HepG2 (cell line): ENCODE measurements at regions not wholly inside any gene's neighbourhood (a gene's known extent, or its start where the extent isn't known, plus 50 kb on each side); places are given as distances from the start of the nearest gene placed in this dataset.

Source experiments
- ATAC-seq: fragments of 200-7000 bp; cut with Tn5 transposase; 3 replicates; pipeline ENCODE4 v1.9.1; 2020; ENCODE audit warnings: mild to moderate bottlenecking, moderate library complexity
- BruUV-seq: library from RNA; stranded (reverse); fragments of 400-500 nt; replicated peaks from 2 replicates; lab custom pipeline; 2021; lab: Mats Ljungman, UMichigan
- CTCF ChIA-PET: fragments of 300-600 bp; formaldehyde crosslinking; extraction: SDS; loops from one replicate; lab custom pipeline; 2021; ENCODE audit warnings: low total read pairs, inconsistent platforms, low intra/inter-chr PET ratio; lab: Yijun Ruan, JAX
- POLR2A ChIA-PET: fragments of 350-600 bp; sonication (Branson Sonifier 250); formaldehyde crosslinking; loops from one replicate; lab custom pipeline; 2020; ENCODE audit warnings: antibody characterized with exemption, inconsistent platforms; lab: Yijun Ruan, JAX
- DNase-seq: peaks from one replicate; pipeline ENCODE4 v3.0.0-alpha.2; 2015; ENCODE audit warnings: low spot score
- FAIRE-seq: peaks from 3 replicates; lab custom pipeline; 2011; peaks lifted over from hg19 to GRCh38; lab: Jason Lieb, UNC
- H2AFZ ChIP-seq: one replicate; pipeline ENCODE4 v1.6.1; 2011; ENCODE audit warnings: low read length, inconsistent platforms
- H3K27ac ChIP-seq: fragments of 300-600 bp; 3 replicates; pipeline ENCODE4 v1.8.0; 2011; ENCODE audit warnings: mixed run types, mild to moderate bottlenecking, mixed read lengths, low read length, inconsistent platforms; ENCODE audit not compliant: insufficient read depth; ENCODE audit errors: extremely low read length
- H3K27me3 ChIP-seq, 2 experiments: fragments of 200-600 bp in 1 of 2; 2 replicates in 1 of 2; 3 replicates in 1 of 2; pipeline versions ENCODE4 v1.6.0 to v1.8.0; 2011; ENCODE audit warnings: low read length in 2 of 2, mild to moderate bottlenecking in 2 of 2, moderate library complexity in 2 of 2, inconsistent platforms in 1 of 2; ENCODE audit not compliant: insufficient read depth in 2 of 2, control insufficient read depth in 1 of 2
- H3K36me3 ChIP-seq, 2 experiments: fragments of 200-600 bp in 1 of 2; replicated peaks in 1 of 2; 2 replicates in 1 of 2; 3 replicates in 1 of 2; pipeline versions ENCODE4 v1.5.1 to v1.8.0; 2011; ENCODE audit warnings: low read length in 2 of 2, inconsistent platforms in 1 of 2; ENCODE audit not compliant: insufficient read depth in 2 of 2, control insufficient read depth in 1 of 2
- H3K4me1 ChIP-seq: 2 replicates; pipeline ENCODE4 v1.5.1; 2012; ENCODE audit warnings: low read length, inconsistent platforms; ENCODE audit not compliant: insufficient read depth
- H3K4me2 ChIP-seq: 2 replicates; pipeline ENCODE4 v1.6.0; 2011; ENCODE audit warnings: low read depth, low read length, inconsistent platforms
- H3K4me3 ChIP-seq, 3 experiments: fragments of 200-600 bp in 1 of 3; sonication (generic), shearing (Covaris generic) in 1 of 3; replicated peaks in 1 of 3; 2 replicates each; pipeline ENCODE4 v1.5.1; 2011 to 2016; ENCODE audit warnings: low read length in 3 of 3, inconsistent platforms in 2 of 3, low read depth in 2 of 3, mild to moderate bottlenecking in 2 of 3, control low read depth in 1 of 3, mixed read lengths in 1 of 3; ENCODE audit not compliant: insufficient read depth in 1 of 3
- H3K79me2 ChIP-seq: one replicate; pipeline ENCODE4 v1.6.1; 2011; ENCODE audit warnings: low read length, inconsistent platforms; ENCODE audit not compliant: insufficient read depth
- H3K9ac ChIP-seq: 2 replicates; pipeline ENCODE4 v1.6.0; 2011; ENCODE audit warnings: mild to moderate bottlenecking, low read depth, low read length, inconsistent platforms; ENCODE audit not compliant: insufficient read depth
- H3K9me3 ChIP-seq: 2 replicates; pipeline ENCODE4 v1.5.1; 2012; ENCODE audit warnings: mild to moderate bottlenecking, low read length
- H4K20me1 ChIP-seq: 2 replicates; pipeline ENCODE4 v1.6.0; 2011; ENCODE audit warnings: inconsistent platforms, mild to moderate bottlenecking, low read length, moderate library complexity; ENCODE audit not compliant: insufficient read depth
- ASH2L ChIP-seq: fragments of 300-600, 200-600 bp; sonication (generic); IDR thresholded peaks from 2 replicates; pipeline ENCODE4 v1.7.0; 2017; ENCODE audit warnings: low read depth, mild to moderate bottlenecking, moderate library complexity, mixed read lengths, low read length; ENCODE audit not compliant: insufficient read length
- CC2D1A ChIP-seq: sonication (generic); formaldehyde crosslinking; IDR thresholded peaks from 2 replicates; pipeline ENCODE4 v1.8.1; 2023; ENCODE audit warnings: mild to moderate bottlenecking, missing genetic modification reagents
- CEBPB ChIP-seq: IDR thresholded peaks from 2 replicates; pipeline ENCODE4 v1.6.1; 2011; ENCODE audit warnings: low read depth, low read length, improper control_type of control experiment, borderline replicate concordance
- CENPT ChIP-seq: sonication (generic); formaldehyde crosslinking; IDR thresholded peaks from 2 replicates; pipeline ENCODE4 v1.8.0; 2022; ENCODE audit warnings: low read depth, mild to moderate bottlenecking, moderate library complexity, missing genetic modification reagents
- CENPX ChIP-seq: sonication (generic); formaldehyde crosslinking; IDR thresholded peaks from 2 replicates; pipeline ENCODE4 v1.9.0; 2021; ENCODE audit warnings: mild to moderate bottlenecking, missing genetic modification reagents, moderate library complexity
- FOXC1 ChIP-seq: sonication (generic); formaldehyde crosslinking; IDR thresholded peaks from 2 replicates; pipeline ENCODE4 v1.8.0; 2022; ENCODE audit warnings: mild to moderate bottlenecking, missing genetic modification reagents, borderline replicate concordance
- MAFK ChIP-seq, 2 experiments: IDR thresholded peaks in 1 of 2; conservative IDR thresholded peaks in 1 of 2; 2 replicates each; pipeline ENCODE4 v1.6.1; 2011; ENCODE audit warnings: improper control_type of control experiment in 2 of 2, low read length in 2 of 2
- MYC ChIP-seq: sonication (generic); formaldehyde crosslinking; IDR thresholded peaks from 2 replicates; pipeline ENCODE4 v1.9.0; 2021; ENCODE audit warnings: missing genetic modification reagents, borderline replicate concordance
- NFYC ChIP-seq: IDR thresholded peaks from 2 replicates; pipeline ENCODE4 v1.6.1; 2016; ENCODE audit warnings: missing genetic modification reagents, missing compliant biosample characterization
- RFX1 ChIP-seq: fragments of 450-650 bp; IDR thresholded peaks from 2 replicates; pipeline ENCODE4 v1.6.1; 2017
- TMF1 ChIP-seq: sonication (generic); formaldehyde crosslinking; IDR thresholded peaks from 2 replicates; pipeline ENCODE4 v1.8.1; 2022; ENCODE audit warnings: low read depth, missing genetic modification reagents
- ZNF607 ChIP-seq: sonication (generic); formaldehyde crosslinking; IDR thresholded peaks from 2 replicates; pipeline ENCODE4 v1.5.1; 2020; ENCODE audit warnings: missing genetic modification reagents, mild to moderate bottlenecking, borderline replicate concordance
- ZZZ3 ChIP-seq: sonication (generic); formaldehyde crosslinking; IDR thresholded peaks from 2 replicates; pipeline ENCODE4 v1.4.0; 2020; ENCODE audit warnings: missing genetic modification reagents, mild to moderate bottlenecking, borderline replicate concordance
- WGBS: methylation state at CpG from one replicate; pipeline ENCODE4 v1.1.6; 2017; ENCODE audit warnings: low lambda C conversion rate; 5-methylcytosine and 5-hydroxymethylcytosine counted together
- in situ Hi-C: cut with HindIII; loops from 2 replicates; pipeline ENCODE4 v1.10.0; 2017; ENCODE audit warnings: low pct_unique_long_range_greater_than_20kb; ENCODE audit not compliant: extremely low pct_ligation_motif_present
- intact Hi-C: fragments of 100-400 bp; cut with micrococcal nuclease; formaldehyde crosslinking; loops from one replicate; pipeline ENCODE4 v1.10.0; 2022; ENCODE audit not compliant: unreplicated experiment
- TF ChIP-seq, protein P1 (sequence below): sonication (generic); formaldehyde crosslinking; IDR thresholded peaks from 2 replicates; pipeline ENCODE4 v1.4.0; 2020; ENCODE audit warnings: mild to moderate bottlenecking, missing genetic modification reagents
- TF ChIP-seq, protein P2 (sequence below): IDR thresholded peaks from 2 replicates; pipeline ENCODE4 v1.6.1; 2016; ENCODE audit warnings: missing compliant biosample characterization, missing genetic modification reagents, borderline replicate concordance
- TF ChIP-seq, protein P3 (sequence below): sonication (generic); formaldehyde crosslinking; IDR thresholded peaks from 2 replicates; pipeline ENCODE4 v1.5.1; 2020; ENCODE audit warnings: mild to moderate bottlenecking, moderate library complexity, missing genetic modification reagents
- TF ChIP-seq, protein P4 (sequence below): sonication (generic); formaldehyde crosslinking; IDR thresholded peaks from 2 replicates; pipeline ENCODE4 v1.5.1; 2020; ENCODE audit warnings: mild to moderate bottlenecking, missing genetic modification reagents, moderate library complexity

DNA sequence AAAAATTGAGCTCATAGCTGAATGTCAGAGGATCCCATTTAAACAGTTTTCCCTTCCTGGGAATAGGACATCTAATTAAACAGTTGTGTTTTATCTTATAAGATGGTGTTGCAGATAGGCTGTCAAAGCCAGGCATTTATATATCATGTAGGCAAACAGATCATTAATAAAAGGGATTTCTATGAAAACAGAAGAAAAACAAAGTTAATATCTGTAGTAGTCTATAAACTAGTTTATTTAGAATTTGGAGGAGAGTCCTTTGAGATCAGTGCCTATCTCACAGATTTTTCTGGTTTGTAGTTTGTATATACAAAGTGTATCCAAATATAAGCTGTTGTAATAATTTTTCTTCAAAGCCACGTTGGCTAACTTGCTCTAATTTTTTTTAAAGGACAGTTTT is 1738.2 kb upstream of the PIK3C3 start:
- no peak overlapping the region for H2AFZ ChIP-seq
- no peak overlapping the region for H3K4me2 ChIP-seq
- H3K4me1 ChIP-seq: no peaks in the 10 kb centered on the region
- ChIA-PET POLR2A (no interaction called here), CTCF (no interaction called here)
- ATAC-seq (no peak), DNase-seq (no peak), FAIRE-seq (no peak)
- no peaks in the 10 kb centered on the region for H3K27me3 ChIP-seq
- H3K27ac ChIP-seq: no peak overlapping the region
- no peaks in the 10 kb centered on the region for H3K9me3 ChIP-seq
- intact Hi-C loops: no loop called here
- 0% methylated on average over 1 of the region's 1 CpG for WGBS
- H3K9ac ChIP-seq: no peak overlapping the region
- H3K36me3 ChIP-seq: no peaks in the 10 kb centered on the region
- no peak overlapping the region for H3K4me3 ChIP-seq
- no peaks in the 10 kb centered on the region for H4K20me1 ChIP-seq
- H3K79me2 ChIP-seq: no peaks in the 10 kb centered on the region
- BruUV-seq: no TSS peak
- in situ Hi-C loops: no loop called here
- TF ChIP-seq, protein P1, sequence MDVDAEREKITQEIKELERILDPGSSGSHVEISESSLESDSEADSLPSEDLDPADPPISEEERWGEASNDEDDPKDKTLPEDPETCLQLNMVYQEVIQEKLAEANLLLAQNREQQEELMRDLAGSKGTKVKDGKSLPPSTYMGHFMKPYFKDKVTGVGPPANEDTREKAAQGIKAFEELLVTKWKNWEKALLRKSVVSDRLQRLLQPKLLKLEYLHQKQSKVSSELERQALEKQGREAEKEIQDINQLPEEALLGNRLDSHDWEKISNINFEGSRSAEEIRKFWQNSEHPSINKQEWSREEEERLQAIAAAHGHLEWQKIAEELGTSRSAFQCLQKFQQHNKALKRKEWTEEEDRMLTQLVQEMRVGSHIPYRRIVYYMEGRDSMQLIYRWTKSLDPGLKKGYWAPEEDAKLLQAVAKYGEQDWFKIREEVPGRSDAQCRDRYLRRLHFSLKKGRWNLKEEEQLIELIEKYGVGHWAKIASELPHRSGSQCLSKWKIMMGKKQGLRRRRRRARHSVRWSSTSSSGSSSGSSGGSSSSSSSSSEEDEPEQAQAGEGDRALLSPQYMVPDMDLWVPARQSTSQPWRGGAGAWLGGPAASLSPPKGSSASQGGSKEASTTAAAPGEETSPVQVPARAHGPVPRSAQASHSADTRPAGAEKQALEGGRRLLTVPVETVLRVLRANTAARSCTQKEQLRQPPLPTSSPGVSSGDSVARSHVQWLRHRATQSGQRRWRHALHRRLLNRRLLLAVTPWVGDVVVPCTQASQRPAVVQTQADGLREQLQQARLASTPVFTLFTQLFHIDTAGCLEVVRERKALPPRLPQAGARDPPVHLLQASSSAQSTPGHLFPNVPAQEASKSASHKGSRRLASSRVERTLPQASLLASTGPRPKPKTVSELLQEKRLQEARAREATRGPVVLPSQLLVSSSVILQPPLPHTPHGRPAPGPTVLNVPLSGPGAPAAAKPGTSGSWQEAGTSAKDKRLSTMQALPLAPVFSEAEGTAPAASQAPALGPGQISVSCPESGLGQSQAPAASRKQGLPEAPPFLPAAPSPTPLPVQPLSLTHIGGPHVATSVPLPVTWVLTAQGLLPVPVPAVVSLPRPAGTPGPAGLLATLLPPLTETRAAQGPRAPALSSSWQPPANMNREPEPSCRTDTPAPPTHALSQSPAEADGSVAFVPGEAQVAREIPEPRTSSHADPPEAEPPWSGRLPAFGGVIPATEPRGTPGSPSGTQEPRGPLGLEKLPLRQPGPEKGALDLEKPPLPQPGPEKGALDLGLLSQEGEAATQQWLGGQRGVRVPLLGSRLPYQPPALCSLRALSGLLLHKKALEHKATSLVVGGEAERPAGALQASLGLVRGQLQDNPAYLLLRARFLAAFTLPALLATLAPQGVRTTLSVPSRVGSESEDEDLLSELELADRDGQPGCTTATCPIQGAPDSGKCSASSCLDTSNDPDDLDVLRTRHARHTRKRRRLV: no peak
- TF ChIP-seq, protein P2, sequence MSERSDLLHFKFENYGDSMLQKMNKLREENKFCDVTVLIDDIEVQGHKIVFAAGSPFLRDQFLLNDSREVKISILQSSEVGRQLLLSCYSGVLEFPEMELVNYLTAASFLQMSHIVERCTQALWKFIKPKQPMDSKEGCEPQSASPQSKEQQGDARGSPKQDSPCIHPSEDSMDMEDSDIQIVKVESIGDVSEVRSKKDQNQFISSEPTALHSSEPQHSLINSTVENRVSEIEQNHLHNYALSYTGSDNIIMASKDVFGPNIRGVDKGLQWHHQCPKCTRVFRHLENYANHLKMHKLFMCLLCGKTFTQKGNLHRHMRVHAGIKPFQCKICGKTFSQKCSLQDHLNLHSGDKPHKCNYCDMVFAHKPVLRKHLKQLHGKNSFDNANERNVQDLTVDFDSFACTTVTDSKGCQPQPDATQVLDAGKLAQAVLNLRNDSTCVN (CRISPR knock-in tag): no peak
- TF ChIP-seq ZNF607 (CRISPR knock-in tag) (no peak), ZZZ3 (no peak), TMF1 (CRISPR knock-in tag) (no peak), ASH2L (no peak), CC2D1A (no peak), RFX1 (no peak), MAFK (conservative IDR thresholded peaks at IDR 0.05 in 1 of 2, IDR thresholded peaks at IDR 0.05 in 1 of 2; ENCODE audit: low read length in 2 of 2) (no peak), NFYC (no peak), MYC (CRISPR knock-in tag) (no peak), CENPX (CRISPR knock-in tag) (no peak), FOXC1 (CRISPR knock-in tag) (no peak), CEBPB (no peak), CENPT (CRISPR knock-in tag) (no peak)
- TF ChIP-seq, protein P3, sequence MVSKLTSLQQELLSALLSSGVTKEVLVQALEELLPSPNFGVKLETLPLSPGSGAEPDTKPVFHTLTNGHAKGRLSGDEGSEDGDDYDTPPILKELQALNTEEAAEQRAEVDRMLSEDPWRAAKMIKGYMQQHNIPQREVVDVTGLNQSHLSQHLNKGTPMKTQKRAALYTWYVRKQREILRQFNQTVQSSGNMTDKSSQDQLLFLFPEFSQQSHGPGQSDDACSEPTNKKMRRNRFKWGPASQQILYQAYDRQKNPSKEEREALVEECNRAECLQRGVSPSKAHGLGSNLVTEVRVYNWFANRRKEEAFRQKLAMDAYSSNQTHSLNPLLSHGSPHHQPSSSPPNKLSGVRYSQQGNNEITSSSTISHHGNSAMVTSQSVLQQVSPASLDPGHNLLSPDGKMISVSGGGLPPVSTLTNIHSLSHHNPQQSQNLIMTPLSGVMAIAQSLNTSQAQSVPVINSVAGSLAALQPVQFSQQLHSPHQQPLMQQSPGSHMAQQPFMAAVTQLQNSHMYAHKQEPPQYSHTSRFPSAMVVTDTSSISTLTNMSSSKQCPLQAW (CRISPR knock-in tag): no peak
- TF ChIP-seq, protein P4, sequence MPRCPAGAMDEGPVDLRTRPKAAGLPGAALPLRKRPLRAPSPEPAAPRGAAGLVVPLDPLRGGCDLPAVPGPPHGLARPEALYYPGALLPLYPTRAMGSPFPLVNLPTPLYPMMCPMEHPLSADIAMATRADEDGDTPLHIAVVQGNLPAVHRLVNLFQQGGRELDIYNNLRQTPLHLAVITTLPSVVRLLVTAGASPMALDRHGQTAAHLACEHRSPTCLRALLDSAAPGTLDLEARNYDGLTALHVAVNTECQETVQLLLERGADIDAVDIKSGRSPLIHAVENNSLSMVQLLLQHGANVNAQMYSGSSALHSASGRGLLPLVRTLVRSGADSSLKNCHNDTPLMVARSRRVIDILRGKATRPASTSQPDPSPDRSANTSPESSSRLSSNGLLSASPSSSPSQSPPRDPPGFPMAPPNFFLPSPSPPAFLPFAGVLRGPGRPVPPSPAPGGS (CRISPR knock-in tag): no peak
